ENCODE measurements at regions not wholly inside any gene's neighbourhood (a gene's known extent, or its start where the extent isn't known, plus 50 kb on each side); places are given as distances from the start of the nearest gene placed in this dataset.

DNA sequence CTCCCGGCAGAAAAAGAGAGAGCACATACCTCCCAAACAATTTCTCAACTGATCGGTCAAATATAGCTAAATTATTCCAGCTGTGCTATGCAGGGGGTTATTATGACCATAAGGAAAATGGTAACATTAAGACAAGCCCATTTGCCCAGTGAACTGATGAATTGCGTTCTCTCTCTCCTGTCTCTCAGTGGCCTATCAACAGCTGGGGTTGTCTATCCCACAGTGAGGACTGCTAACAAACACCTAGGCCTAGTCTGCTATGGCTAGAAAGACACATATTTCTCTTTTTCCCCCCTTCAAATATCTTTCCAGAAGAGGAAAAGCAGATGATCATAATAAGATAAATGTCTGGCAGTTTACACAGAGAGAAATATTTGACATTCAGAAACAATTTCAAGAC, 263.8 kb upstream of the ELAC2 start (continued):
- TF ChIP-seq, protein P1, sequence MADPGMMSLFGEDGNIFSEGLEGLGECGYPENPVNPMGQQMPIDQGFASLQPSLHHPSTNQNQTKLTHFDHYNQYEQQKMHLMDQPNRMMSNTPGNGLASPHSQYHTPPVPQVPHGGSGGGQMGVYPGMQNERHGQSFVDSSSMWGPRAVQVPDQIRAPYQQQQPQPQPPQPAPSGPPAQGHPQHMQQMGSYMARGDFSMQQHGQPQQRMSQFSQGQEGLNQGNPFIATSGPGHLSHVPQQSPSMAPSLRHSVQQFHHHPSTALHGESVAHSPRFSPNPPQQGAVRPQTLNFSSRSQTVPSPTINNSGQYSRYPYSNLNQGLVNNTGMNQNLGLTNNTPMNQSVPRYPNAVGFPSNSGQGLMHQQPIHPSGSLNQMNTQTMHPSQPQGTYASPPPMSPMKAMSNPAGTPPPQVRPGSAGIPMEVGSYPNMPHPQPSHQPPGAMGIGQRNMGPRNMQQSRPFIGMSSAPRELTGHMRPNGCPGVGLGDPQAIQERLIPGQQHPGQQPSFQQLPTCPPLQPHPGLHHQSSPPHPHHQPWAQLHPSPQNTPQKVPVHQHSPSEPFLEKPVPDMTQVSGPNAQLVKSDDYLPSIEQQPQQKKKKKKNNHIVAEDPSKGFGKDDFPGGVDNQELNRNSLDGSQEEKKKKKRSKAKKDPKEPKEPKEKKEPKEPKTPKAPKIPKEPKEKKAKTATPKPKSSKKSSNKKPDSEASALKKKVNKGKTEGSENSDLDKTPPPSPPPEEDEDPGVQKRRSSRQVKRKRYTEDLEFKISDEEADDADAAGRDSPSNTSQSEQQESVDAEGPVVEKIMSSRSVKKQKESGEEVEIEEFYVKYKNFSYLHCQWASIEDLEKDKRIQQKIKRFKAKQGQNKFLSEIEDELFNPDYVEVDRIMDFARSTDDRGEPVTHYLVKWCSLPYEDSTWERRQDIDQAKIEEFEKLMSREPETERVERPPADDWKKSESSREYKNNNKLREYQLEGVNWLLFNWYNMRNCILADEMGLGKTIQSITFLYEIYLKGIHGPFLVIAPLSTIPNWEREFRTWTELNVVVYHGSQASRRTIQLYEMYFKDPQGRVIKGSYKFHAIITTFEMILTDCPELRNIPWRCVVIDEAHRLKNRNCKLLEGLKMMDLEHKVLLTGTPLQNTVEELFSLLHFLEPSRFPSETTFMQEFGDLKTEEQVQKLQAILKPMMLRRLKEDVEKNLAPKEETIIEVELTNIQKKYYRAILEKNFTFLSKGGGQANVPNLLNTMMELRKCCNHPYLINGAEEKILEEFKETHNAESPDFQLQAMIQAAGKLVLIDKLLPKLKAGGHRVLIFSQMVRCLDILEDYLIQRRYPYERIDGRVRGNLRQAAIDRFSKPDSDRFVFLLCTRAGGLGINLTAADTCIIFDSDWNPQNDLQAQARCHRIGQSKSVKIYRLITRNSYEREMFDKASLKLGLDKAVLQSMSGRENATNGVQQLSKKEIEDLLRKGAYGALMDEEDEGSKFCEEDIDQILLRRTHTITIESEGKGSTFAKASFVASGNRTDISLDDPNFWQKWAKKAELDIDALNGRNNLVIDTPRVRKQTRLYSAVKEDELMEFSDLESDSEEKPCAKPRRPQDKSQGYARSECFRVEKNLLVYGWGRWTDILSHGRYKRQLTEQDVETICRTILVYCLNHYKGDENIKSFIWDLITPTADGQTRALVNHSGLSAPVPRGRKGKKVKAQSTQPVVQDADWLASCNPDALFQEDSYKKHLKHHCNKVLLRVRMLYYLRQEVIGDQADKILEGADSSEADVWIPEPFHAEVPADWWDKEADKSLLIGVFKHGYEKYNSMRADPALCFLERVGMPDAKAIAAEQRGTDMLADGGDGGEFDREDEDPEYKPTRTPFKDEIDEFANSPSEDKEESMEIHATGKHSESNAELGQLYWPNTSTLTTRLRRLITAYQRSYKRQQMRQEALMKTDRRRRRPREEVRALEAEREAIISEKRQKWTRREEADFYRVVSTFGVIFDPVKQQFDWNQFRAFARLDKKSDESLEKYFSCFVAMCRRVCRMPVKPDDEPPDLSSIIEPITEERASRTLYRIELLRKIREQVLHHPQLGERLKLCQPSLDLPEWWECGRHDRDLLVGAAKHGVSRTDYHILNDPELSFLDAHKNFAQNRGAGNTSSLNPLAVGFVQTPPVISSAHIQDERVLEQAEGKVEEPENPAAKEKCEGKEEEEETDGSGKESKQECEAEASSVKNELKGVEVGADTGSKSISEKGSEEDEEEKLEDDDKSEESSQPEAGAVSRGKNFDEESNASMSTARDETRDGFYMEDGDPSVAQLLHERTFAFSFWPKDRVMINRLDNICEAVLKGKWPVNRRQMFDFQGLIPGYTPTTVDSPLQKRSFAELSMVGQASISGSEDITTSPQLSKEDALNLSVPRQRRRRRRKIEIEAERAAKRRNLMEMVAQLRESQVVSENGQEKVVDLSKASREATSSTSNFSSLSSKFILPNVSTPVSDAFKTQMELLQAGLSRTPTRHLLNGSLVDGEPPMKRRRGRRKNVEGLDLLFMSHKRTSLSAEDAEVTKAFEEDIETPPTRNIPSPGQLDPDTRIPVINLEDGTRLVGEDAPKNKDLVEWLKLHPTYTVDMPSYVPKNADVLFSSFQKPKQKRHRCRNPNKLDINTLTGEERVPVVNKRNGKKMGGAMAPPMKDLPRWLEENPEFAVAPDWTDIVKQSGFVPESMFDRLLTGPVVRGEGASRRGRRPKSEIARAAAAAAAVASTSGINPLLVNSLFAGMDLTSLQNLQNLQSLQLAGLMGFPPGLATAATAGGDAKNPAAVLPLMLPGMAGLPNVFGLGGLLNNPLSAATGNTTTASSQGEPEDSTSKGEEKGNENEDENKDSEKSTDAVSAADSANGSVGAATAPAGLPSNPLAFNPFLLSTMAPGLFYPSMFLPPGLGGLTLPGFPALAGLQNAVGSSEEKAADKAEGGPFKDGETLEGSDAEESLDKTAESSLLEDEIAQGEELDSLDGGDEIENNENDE (IDR thresholded peaks at IDR 0.05; ENCODE audit: insufficient replicate concordance, low read length) = no peak
- TF ChIP-seq PHF8 (conservative IDR thresholded peaks at IDR 0.05; ENCODE audit: low read depth, low read length) = no peak
- no peak for TF ChIP-seq SIN3A (conservative IDR thresholded peaks at IDR 0.05 in 1 of 2, IDR thresholded peaks at IDR 0.05 in 1 of 2; ENCODE audit: low read depth in 1 of 2, low read length in 2 of 2)
- TF ChIP-seq KDM1A (IDR thresholded peaks at IDR 0.05; ENCODE audit: borderline replicate concordance, low read length) = no peak
